ENCODE measurements at regions not wholly inside any gene's neighbourhood (a gene's known extent, or its start where the extent isn't known, plus 50 kb on each side); places are given as distances from the start of the nearest gene placed in this dataset.

DNA sequence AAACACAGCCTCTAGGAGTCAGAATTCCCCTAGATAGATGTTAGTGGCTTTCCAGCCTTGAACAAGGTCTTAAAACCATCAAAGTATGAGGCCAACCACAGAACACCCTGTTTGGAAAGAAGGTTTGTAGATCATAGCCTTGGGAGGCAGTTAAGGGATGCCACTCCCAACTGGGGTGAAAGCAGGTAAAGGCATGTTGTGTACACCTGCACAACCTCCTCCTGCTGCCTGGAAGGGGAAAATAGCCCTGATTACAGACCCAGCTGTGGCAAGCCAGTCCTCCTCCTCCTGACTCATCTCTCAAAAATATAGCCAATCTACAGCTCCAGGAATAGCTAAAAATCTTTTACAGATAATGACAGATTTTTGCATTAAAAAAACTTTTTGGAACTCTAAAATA is 108.1 kb downstream of the RBM43 start:
- DNase-seq: no peak

DNA sequence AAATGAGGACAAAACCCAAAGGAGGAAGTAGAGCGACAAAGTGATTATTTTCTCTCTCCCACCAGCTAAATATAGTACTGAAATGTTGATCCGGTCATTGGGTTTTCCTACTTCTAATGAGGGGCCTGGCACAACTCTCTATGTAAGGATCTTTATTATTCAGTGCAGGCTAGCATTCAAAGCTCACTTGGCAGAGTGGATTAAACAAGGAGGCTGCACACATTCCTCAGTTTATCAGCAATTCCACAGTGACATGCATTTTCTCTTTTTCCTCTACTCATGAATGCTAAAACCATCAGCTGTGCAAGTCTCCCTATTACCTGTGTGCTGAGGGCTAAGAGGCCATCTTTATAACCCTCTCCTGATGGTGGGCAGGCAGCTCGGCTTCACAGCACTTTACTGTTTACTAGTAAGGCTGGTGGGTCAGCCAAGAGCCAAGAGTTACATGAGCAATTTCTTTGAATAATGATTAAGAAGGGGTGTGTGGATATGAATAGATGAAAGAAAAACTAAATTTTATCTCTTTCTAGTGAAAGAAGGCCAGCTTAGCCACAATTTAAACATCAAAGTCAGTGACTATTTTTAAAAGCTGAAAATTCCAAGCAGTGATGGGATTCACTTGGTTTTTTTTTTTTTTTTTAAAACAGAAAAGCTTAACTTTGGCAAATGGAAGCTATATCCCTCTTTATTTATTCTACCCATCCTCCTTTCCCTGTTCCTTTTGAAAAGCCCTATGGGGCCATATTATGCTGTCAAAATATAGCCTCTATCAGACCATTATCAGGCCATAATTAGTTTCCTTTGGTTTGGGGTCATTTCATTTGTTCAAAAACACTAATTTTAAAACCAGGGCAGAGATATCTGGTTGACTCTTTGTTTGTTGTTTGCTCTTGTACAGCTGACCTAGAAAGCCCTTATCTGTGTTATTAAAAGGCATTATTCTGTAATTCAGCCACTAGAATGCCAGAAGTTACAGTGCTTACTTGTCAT is 111.0 kb downstream of the RBM43 start:
- DNase-seq: no peak

GRCh38 chr2:151138507-151138906 is 123.2 kb downstream of the RBM43 start:
- DNase-seq: no peak

- no peak for DNase-seq
Measured at GRCh38 chr2:151137526-151137925, 124.1 kb downstream of the RBM43 start.

DNA sequence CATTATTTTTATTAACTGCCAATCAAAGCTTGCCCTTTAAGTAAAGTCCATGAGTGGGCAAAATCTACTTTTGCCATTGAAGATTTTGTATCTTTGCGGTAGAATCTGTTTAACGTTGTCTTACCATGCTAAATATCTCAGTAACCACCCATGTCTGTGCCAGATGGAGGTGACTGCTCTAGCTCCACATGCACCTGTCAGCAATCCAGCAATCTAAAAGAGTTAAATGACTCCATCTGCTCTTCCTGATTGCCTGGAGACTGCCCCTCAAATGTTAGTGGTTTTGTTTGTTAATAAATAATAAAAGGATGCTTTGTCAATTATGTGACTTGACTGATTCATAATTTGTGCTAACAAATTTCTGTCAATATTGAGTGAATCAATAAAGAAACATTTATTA is 141.7 kb downstream of the RBM43 start:
- DNase-seq: peak; percentile 2

DNA sequence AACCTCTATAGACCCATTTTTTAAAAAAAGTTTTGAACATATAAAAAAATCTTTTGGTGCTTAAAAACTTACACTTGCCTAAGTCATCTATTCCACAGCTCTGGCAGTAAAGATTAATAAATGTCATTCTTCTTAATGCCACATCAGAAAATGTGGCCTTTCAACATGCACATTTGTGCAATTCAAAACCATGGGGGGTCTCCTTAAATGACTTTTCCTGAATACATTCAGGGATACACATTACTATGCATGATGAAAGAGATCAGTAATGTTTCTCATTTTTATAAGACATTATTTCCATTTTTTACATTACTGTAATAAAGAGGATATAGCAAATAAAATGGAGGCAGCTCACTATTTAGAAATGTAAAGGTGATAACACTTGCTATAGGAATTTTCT is 142.3 kb downstream of the RBM43 start:
- DNase-seq: no peak

DNA sequence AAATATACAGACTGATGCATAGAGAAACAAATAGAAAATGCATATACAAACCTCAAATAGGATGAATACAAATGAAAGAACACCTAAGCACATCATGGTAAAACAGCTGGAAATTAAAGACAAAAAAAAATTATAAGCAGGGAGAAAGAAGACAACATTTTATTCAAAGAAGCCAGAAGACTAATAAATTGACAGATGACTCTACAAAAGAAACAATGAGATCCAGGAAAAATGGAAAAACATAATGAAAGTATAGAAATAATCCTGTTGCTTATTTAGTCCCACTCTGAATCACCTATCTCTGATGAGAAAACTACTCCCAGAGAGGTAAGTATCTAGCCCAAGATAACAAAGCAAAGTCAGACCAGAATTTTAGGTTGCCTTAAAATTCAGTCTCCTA is 143.4 kb downstream of the RBM43 start:
- DNase-seq: no peak

- no peak for DNase-seq
Measured at GRCh38 chr2:151114874-151115273, 146.8 kb downstream of the RBM43 start.

- DNase-seq: no peak
Measured at GRCh38 chr2:151113318-151113717, 148.3 kb downstream of the RBM43 start.

GRCh38 chr2:151111599-151112278 is 149.9 kb downstream of the RBM43 start:
- DNase-seq: no peak

- DNase-seq: no peak
Measured at GRCh38 chr2:151106805-151107506, 154.7 kb downstream of the RBM43 start.

DNA sequence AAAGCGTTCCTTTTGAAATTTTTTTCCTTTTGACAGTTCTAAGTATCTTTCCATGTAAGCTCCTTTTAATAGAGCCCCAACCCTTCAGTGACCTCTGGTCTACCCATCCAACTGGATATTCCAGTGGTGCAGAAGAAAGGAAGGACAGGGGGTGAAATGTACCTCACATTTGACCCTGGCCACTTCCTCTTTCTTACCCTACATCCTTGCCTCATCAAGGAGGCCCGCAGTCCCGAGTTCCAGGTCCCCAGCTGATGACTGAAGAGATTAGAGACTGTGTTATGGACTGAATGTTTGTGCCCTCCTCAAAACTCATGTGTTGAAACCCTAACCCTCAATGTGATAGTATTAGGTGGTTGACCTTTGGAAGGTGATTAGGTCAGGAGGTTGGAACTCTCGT is 158.1 kb downstream of the RBM43 start:
- DNase-seq: no peak

- DNase-seq: no peak
Measured at GRCh38 chr2:151102226-151102625, 159.4 kb downstream of the RBM43 start.

GRCh38 chr2:151098841-151099240 is 162.8 kb downstream of the RBM43 start:
- DNase-seq: no peak

DNA sequence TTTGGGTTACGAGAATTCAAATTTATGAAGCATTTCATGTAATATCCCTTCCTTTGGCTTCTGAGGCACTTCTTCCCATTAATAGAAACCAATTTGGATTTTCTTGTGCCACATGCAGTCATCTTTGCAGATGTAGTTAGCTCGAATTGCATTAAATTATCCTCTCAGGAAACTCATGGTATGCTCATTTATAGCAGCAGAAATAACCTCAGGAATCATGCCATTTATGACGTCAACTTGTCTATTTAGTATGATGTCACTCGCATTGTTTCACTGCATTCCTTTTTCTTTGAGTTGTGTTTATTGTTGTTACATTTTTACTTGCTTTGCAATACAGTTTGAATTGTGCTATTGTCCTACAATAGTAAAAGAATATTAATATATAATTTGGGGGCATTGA is 163.8 kb downstream of the RBM43 start:
- no peak for DNase-seq

DNA sequence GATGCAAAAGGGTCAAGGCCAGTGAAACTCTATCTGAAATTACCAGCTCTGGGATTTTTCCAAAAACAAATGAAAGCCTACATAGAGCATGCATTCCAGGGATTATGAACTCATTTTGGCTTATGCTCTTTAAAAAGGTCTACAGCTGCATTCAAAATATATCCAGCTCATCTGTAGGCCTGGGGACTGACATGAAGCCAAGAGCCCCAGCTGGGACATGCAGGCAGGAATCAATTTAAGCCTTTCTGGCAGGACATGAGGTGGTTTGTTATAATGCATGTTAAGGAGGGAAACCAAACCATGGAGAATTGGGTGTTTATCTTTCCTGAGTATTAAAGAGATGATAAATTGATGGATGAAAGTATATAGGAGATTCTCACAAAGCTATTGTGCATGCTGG is 164.5 kb downstream of the RBM43 start:
- DNase-seq: no peak

DNA sequence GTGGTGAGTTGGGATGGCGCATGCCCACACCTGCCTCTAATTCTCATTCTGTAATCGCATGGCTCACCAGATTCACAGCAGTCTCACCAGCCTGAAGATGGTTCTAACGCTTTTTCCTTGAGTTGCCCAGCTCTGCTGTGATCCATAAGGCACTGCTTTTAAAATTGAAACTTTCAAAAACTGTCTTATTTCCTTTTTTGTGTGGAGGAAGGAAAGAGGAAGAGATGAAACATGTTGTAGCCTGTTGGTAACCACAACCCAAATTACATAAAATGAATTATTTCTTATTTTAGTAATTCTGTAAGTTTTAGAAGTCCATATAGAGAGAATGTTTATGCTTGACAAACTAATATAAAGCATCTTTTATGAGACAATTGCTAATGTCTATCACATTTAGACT is 165.4 kb downstream of the RBM43 start:
- DNase-seq: no peak

DNA sequence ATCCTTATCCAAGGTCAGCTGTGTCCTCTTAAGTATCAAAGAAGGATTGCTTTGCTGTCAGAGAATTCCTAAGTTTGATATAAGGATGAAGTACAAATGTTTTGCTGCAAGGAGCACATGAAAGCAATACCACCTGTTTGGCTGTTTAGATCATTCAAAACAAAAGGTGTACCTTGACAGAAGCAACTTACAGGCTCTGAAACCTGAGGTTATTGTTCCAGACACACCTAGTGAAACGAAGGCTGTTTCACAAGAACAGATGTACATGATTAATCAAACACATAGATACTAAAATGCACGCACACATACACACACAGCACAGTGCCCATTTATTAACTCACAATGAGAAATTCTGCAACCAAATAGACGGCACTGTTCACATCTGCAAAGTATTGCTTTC is 166.2 kb downstream of the RBM43 start:
- no peak for DNase-seq

DNA sequence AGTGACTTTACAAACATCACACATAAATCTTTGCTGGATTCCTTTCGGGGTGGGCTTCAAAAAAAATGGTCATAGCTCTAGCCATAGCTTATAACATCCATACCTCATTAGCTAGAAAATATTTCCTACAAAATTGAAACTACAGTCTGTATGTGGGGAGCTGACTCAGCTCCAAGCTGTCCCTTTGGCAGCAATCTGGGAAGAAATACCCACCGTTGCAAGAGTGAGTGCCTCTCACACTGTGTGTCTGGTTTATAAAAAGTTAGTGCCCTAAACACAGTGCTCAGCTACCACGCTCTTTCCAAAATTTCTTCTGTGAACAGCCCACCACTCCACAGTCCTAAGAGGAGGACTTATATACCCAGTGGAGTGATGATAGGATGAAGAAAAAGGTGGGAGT is 170.1 kb downstream of the RBM43 start:
- DNase-seq: no peak

DNA sequence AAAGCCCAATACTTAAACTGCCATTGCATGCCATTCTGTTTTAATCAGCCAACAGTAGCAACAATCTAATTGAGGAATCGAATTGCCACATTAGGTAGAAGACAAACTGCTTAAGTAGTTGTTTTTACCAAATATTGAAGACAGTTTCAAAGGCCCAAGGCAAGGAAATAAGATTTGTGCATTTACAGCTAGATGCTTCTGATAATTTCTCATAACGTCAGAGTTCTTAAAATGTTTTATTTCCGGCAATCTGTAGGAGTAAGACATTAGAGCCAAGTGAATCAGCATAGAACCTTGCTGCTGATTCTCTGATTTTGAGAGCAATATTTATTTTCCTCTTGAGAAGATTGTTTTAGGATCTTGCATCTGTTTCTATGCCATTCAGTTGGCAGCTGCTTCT is 174.3 kb downstream of the RBM43 start:
- no peak for DNase-seq

- DNase-seq: no peak
Measured at GRCh38 chr2:151085181-151085611, 176.5 kb downstream of the RBM43 start.

- no peak for DNase-seq
Measured at GRCh38 chr2:151083856-151084795, 177.5 kb downstream of the RBM43 start.
